ENCODE measurements at regions not wholly inside any gene's neighbourhood (a gene's known extent, or its start where the extent isn't known, plus 50 kb on each side); places are given as distances from the start of the nearest gene placed in this dataset.
A peak's percentile ranks its signal among the peaks of the same experiment; 100 is the strongest.

- ATAC-seq, result no peak
- DNase-seq, result no peak
- intact Hi-C loops (cut with micrococcal nuclease), result no loop called here
Measured at GRCh38 chr2:226680719-226681118, 118.9 kb downstream of the IRS1 start.

DNA sequence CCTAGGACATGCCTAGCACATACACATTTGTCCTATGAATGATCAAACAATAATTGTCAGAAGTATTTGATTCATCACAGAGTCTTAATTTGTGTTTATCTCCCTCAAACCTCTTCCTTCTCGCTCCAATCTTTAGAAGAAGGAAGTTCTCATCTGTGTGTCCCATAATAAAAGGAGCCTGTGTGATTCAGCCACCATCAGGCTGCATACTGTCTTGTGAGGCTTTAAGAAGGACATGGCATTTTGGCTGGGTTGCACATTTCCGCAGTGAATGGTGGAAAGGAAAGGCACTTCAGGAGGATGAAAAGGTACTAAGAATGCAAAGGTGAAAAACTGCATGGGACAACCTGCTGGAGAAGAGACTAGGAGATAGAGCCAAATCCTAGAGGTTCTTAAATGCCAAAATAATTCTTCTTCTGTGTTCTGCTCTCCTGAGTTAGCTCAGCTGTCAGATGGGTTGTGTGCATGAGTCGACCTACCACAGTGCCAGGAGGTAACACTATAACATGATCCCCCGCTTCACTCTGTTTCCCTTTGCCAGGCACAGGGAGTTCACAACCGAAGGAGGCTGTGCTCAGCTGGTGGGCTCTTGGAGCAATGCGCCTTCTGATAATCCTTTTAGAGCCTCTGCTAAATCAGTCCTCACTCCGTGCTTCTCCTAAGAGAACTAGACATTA, 120.1 kb downstream of the IRS1 start:
- ATAC-seq (no peak), DNase-seq (no peak)
- intact Hi-C loops (cut with micrococcal nuclease), result no loop called here

DNA sequence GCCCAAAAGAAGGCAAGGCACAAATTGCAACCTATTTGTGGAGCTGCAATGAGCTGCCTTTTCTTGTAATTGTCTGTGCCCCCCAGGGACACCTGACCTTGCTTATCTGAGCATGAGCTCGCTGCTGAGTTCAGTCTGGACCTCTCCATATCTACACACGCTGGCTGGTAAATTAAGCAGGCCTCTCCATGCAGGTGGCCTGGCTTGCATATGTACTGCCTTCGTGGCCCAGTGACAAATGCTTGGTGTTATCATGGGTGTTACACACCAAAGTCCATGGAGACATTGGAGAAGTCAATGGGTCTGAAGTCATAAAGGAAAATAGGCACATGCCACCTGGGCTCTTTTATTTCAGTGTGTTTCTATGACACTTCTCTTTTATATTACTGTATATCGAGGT, 121.2 kb downstream of the IRS1 start:
- intact Hi-C loops (cut with micrococcal nuclease), result no loop called here
- DNase-seq (peak; percentile 32), ATAC-seq (peak; percentile 84)

- intact Hi-C loops (cut with micrococcal nuclease), result no loop called here
- DNase-seq, result no peak
- no peak for ATAC-seq
Measured at GRCh38 chr2:226677080-226677479, 122.5 kb downstream of the IRS1 start.

GRCh38 chr2:226676618-226677017, 123.0 kb downstream of the IRS1 start:
- DNase-seq (no peak), ATAC-seq (no peak)
- intact Hi-C loops (cut with micrococcal nuclease), result no loop called here

GRCh38 chr2:226674123-226674522, 125.5 kb downstream of the IRS1 start:
- DNase-seq, result no peak
- intact Hi-C loops (cut with micrococcal nuclease), result no loop called here
- peak; percentile 76 for ATAC-seq

DNA sequence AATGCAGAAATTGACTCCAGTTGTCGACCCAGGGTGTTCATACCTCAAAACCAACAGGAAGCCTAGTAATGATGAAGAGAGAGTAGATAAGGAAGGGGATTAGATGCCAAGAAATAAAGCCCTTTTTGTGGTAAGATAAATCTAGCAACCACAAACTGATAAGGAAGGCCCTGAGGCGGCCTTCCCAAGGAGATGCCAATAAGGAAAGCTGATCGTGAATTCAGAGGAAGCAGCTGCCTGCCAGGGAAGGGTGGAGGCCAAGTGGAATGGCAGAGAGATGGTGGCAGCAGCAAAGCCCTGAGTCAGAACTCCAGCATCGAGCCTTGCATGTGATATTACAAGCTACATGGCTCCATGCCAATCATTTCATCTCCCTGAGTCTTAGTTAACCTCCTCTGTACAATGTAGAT, 126.3 kb downstream of the IRS1 start:
- DNase-seq (no peak), ATAC-seq (peak; percentile 38)
- intact Hi-C loops (cut with micrococcal nuclease), result no loop called here

DNA sequence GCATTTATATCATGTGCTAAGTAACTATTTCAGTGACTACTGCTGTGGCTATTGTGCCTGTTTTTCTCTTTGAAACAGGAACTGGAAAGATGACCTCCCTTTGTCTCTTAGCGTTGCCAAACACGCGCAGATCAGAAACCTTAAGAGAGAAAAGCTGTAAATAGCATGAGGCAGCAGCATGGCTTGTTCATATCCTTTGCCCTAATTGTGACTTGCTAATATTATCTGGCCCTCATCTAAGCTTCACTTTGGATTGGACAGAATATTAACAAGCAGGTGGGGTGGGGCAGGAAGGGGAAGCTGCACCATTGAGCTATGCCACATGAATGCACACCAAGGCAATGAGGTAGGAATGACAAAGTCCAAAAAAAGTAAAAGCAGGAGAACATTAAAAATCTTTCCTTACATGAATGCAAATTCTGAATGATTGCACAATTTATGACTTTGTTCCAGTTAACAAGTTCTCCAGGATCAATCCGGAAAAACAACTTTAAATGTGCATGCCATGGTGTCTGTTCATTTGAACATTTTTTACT, 128.4 kb downstream of the IRS1 start:
- intact Hi-C loops (cut with micrococcal nuclease), result no loop called here
- no peak for DNase-seq
- peak; percentile 68 for ATAC-seq

DNA sequence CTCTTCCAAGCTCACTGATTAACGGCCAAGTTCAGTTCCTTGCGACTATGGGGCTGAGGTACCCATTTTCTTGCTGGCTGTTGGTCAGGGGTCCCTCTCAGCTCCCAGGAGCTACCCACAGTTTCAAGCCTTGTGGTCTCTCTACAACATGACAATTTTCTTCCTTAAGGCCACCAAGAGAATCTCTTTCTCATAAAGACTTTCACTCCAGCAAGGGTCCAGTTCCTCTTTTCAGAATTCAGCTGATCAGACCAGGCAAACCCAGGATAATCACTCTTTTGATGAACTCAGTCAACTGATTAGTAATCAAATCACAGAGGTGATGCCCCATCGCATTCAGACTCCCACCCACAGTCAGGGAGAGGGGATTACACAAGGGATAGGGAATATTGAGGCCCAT, 129.7 kb downstream of the IRS1 start:
- DNase-seq, result no peak
- no peak for ATAC-seq
- intact Hi-C loops (cut with micrococcal nuclease), result no loop called here

DNA sequence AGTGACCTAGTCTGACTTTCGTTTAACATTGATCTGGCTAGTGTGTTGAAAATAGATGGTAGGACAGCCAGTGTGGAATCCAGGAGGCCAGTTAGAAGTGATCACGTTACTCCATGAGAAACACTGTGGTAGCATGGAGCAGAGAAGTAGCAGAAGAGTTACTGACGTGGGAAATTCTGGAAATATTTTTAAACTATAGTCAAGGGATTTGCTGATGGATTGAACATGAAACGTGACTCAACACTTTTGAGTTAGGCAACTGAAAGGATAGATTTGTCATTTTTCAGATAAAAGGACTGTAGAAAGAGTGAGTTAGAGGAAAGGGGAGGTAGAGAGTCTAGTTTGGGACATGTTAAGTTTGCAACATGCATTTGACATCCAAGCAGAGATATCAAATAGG, 130.4 kb downstream of the IRS1 start:
- DNase-seq (no peak), ATAC-seq (no peak)
- intact Hi-C loops (cut with micrococcal nuclease), result no loop called here

DNA sequence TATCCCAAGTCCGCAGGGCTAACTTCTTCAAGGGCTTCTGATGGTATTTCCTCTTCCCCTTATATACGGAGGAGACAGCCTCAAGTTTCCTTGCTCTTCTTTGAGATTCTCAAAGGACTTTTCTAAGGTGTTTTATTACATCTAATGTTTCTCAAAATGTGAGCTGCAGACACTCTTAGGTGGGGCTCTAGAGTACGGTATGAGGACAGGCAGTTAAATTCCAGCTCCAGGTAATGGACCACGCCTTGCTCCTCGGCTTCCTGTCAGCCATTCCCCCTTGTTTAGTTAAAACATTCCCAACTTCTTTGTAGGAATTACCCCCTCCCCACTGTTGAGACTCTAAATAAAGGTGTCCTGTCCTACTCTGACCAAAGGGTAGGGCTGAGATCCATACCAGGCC, 131.9 kb downstream of the IRS1 start:
- DNase-seq, result no peak
- intact Hi-C loops (cut with micrococcal nuclease), result no loop called here
- no peak for ATAC-seq

DNA sequence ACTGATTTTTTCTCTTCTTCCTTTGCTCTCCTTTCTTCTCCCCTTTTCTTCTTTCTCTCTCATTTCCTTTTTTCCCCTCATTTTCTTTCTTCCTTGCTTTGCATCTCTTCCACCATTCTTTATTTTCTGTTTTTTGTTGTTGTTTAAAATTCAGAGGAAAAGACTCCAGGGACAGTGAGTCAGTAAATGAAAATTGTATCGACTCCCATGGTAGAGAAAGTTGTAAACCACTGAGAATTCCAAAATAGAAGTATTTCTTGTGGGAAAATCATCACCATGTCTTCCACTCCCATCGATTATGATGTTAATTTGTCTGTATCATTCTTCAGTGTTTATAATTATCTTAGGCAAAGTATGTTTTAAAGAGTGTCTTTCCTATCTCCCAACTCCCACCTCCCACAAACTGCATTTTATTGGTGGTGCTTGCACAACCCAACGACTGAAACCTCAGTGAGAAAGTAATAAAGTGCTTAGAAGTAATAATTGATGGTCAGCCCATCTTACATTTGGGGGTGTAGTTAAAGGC, 134.3 kb downstream of the IRS1 start:
- DNase-seq (no peak), ATAC-seq (no peak)
- intact Hi-C loops (cut with micrococcal nuclease), result no loop called here

DNA sequence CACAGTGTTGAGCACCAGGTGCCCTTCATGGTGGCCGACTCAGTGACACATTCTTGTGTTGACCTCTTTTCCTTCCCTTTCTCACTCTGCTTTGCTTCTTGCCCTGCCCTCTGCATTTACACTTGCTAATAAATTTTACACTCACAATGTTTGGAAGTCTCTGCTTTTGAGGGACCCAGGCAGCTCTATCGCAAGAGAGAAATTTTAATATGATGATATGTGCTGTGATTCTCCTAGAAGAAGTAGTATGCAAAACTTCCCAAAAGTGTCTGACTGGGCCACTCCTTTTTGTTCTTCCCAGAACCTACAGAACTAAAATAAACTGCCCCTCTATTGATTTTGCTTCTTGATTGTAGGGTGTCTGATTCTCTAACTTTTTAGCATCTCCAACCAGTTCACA, 135.0 kb downstream of the IRS1 start:
- intact Hi-C loops (cut with micrococcal nuclease), result no loop called here
- DNase-seq (no peak), ATAC-seq (no peak)

- DNase-seq (peak; percentile 56), ATAC-seq (peak; percentile 10)
- intact Hi-C loops (cut with micrococcal nuclease), result no loop called here
Measured at GRCh38 chr2:226664140-226664539, 135.5 kb downstream of the IRS1 start.

- intact Hi-C loops (cut with micrococcal nuclease), result no loop called here
- ATAC-seq, result peak; percentile 77
- DNase-seq, result peak; percentile 53
Measured at GRCh38 chr2:226661789-226662545, 137.7 kb downstream of the IRS1 start.

GRCh38 chr2:226660526-226660925, 139.1 kb downstream of the IRS1 start:
- intact Hi-C loops (cut with micrococcal nuclease), result no loop called here
- no peak for DNase-seq
- peak; percentile 87 for ATAC-seq

DNA sequence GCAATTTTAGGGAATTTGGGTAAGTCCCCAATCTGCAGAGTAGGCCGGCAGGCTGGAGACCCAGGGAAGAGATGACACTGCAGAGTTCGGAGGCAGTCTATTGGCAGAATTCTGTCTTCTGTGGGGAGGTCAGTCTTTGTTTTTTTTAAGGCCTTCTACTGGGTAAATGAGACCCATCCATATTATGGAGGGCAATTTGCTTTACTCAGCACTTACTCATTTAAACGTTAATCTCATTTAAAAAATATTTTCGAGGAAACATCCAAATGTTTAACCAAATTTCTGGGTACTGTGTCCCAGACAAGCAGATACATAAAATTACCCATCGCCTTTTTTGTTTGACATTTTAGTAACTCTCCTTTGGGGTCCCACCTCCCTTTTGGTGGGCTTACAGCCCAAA, 139.5 kb downstream of the IRS1 start:
- intact Hi-C loops (cut with micrococcal nuclease), result no loop called here
- ATAC-seq (no peak), DNase-seq (no peak)

- ATAC-seq, result peak; percentile 22
- no peak for DNase-seq
- intact Hi-C loops (cut with micrococcal nuclease), result no loop called here
Measured at GRCh38 chr2:226659410-226659809, 140.2 kb downstream of the IRS1 start.

- intact Hi-C loops (cut with micrococcal nuclease), result no loop called here
- no peak for ATAC-seq
- no peak for DNase-seq
Measured at GRCh38 chr2:226658555-226658954, 141.1 kb downstream of the IRS1 start.

- intact Hi-C loops (cut with micrococcal nuclease), result no loop called here
- no peak for ATAC-seq
- DNase-seq, result no peak
Measured at GRCh38 chr2:226657340-226658053, 142.1 kb downstream of the IRS1 start.
